CD4-positive, alpha-beta T cell treated with Interleukin-6 at 100 ng/mL for 8 hours (primary cell): ENCODE measurements at regions not wholly inside any gene's neighbourhood (a gene's known extent, or its start where the extent isn't known, plus 50 kb on each side); places are given as distances from the start of the nearest gene placed in this dataset.

Source experiments
- DNase-seq: peaks from one replicate; pipeline ENCODE4 v3.0.0-alpha.2; 2020; ENCODE audit warnings: mixed read lengths, low spot score

DNA sequence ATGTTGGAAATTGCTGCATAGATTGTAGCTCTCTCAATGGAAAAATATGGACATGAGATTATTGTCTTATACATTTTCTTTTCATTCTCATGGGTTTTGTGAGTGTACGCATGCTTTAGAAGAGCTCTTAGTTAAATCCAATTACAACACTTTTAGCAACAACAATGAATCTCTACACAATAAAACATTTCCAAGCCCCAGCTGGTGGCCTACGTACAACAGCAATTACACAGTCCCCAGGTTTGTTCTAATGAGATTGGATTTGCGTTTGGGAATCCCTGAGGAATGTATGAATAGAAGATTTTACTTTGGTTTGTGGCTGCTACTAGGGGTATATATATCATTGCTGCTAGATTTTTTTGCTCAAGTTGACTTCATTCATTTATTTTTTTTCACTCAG lies 98.6 kb downstream of the FHDC1 start:
- DNase-seq: no peak

DNA sequence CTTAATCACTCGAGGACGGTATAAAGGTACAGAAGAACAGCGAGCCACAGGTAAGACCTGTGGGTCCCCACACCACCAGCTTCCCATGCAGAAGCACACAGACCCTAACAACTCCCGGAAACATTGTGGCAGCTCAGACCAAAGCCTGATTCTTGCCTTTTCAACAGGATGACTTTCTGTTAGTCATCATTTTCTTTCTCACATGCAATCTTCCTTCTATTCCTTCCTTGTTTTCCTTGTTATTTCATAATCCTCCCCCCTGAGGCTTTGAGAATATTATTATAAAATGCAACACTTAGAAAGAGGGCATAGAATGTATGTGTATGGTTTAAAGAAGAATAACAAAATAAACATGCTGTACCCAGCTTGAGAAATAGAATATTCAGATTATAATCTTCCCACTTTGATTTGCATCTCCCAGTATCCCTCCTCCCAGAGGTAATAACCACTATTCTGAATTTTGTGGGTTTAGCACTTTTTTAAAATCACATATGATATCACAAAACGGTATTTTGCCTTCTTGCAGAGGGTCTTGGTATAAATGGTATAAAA lies 100.9 kb downstream of the FHDC1 start:
- no peak for DNase-seq

DNA sequence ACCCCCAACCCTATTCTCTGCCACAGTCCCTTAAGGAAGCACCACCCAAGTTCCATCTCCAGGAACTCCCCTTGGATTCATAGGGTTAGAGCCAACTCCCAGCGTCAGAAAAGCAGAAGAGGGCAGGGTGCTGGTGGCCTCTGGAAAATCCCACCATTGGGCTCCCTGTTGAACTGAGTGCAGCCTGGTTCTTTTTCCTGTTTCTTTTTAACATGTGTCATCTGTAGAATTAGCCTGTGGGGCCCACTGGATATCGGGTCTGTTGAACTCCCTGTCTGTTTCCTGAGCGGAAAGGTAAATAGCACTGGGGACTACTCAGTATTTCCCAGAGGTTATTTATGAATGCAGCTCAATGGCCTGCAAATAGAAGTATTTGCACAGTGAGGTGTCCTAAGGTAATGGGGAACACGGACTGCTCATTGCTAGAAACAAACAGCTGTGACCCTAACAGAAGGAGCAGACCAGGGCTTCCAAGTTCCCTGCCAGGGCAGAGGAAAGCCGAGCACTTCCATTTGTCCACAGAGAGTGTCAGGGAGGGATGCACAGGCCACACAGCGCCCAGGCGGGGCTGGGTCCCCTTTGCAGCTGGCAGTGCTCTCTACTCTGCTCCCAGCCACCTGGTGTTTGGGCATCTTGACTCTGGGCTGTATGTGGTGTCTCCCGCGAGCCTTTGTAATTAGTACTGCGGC lies 102.6 kb downstream of the FHDC1 start:
- DNase-seq: no peak

DNA sequence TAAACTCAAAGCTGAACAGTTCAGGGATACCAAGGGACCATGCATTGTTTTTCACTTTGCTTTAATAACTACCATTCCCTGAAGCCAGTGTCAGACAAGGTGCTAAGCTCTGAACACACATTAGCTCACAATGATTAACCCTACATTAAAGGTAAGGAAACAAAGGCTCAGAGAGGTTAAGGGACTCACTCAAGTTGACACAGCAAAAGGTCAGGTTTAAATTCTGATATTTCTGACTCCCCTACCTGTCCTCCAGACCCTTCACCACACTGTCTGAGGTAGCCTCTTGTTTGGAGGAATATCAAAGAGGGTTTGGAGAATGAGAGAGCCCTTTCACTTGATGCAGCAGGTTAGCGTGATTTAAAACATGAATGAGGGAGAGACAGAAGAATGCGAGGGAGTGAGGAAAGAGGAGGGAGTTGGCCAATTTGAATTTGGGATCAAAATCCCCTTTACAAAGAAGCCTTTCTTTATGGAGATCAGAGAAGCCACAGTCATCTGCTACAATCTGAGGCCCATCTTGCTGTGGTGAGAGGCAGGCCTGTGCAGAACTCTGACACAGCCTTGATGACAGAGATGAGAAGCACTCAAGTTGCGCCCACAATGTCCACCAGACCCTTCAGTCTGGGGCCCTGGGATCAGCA lies 103.5 kb downstream of the FHDC1 start:
- no peak for DNase-seq

DNA sequence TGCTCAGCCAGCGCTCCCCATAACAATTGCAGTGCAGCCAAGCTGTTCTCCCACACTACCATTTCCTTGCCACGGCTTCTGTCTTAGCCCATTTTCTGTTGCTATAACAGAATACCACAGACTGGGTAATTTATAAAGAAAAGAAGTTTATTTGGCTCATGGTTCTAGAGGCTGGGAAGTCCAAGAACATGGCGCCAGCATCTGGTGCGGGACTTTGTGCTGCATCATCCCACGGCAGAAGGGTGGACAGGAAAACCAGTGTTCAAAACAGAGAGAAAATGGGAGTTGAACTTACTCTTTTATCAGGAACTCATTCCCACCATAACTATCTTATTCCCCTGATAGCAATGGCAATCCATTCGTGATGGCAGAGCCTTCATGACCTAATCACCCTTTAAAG lies 104.6 kb downstream of the FHDC1 start:
- DNase-seq: no peak

DNA sequence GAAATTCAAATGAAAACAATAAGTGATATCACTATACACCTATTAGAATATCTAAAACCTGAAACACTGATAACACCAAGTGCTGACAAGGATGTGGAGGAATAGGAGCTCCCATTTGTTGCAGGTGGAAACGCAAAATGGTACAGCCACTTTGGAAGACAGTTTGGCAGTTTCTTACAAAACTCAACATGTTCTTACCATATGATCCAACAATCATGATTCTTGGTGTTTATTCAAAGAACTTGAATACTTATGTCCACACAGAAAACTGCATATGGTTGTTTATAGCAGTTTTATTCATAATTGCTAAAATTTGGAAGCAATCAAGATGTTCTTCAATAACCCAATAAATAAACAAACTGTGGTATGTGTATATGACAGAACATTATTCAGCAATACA lies 107.9 kb downstream of the FHDC1 start:
- DNase-seq: no peak

DNA sequence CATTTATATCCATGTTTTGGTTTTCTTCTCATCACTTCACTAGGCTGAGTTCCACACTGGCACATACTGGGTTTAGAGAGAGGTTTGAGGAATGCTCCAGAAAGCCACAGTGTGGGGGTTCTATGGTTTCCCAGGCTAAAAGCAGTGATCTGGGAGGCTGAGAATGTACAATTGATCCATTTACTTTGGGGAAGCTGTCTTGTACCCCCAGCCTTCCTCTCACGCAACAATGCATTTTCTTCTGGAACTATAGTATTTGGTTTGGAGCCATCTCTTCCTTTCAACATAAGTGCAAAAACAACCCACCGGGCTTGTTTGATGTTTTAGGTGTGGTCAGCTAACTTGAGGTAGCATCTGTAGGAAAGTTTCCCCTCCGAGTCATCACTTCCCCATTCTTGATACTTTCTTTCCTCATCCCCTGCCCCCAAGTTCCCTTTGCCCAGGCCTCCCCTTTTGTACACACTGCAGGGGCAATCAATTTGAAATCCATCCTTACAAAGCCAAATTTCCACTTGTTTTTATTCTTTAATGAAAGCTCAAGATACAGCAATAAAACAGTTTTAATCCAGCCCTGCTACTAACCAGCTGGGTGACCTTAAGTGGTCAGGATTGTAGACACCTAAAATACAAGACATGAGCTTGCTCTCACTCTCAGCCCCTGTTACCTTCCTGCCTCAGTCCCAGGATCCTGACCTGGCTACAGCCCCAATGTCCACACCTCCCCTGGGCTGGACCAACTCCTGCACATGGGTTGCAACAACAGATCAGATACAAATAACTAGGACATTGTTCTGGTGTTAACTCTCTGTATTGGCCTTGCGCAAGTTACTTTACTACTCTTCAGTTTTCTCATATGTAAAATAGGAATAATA lies 109.2 kb downstream of the FHDC1 start:
- DNase-seq: no peak

DNA sequence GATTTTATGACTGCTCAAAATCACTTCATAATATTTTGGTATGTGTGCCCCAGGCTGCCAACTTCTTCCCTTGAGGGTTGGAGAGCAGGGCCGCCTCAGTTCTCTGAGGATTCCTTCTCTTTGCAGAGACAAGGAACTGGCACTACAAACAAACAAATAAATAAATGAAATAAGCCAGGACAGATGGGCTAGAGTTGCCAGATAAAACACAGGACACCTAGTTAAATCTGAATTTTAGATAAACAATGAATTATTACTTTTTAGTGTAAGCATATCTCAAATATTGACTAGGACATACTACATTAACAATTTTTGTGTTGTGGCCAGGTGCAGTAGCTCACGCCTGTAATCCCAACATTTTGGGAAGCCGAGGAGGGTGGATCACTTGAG lies 122.5 kb downstream of the FHDC1 start:
- DNase-seq: no peak

DNA sequence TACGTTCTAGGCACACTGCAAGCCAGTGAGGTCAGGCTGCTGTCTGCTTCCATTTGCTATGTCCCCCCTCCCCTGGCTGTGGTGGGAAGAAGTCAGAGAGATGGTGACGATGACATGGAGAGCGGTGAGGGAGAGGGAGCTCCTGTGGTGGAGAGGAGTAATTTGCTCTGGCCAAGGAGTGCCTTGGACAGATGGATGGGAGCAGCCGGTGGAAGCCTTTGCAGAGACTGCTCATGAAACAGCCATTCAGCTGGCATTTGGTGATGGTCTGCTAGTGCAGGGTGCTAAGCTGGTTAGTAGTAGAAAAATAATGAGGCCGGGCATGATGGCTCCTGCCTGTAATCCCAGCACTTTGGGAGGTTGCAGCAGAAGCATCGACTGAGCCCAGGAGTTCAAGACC lies 124.1 kb downstream of the FHDC1 start:
- no peak for DNase-seq

DNA sequence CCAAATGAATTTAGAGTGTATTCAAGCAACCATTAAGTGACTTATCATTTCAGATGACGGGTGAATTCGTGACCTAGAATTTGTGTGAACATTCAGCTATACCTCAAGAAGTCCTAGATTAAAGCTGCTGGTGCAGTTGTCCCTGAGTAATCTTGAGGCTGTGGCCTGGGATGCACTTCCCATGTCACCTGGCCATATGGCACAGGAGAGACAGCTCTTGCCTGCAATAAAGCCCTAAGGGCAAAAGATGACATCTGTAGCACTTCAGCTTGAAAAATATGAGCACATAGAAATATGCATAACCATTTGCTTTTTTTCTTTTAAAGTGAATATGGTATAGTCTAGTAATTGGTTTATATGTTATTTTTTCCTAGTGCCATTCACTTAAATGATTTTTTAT lies 125.8 kb downstream of the FHDC1 start:
- no peak for DNase-seq

DNA sequence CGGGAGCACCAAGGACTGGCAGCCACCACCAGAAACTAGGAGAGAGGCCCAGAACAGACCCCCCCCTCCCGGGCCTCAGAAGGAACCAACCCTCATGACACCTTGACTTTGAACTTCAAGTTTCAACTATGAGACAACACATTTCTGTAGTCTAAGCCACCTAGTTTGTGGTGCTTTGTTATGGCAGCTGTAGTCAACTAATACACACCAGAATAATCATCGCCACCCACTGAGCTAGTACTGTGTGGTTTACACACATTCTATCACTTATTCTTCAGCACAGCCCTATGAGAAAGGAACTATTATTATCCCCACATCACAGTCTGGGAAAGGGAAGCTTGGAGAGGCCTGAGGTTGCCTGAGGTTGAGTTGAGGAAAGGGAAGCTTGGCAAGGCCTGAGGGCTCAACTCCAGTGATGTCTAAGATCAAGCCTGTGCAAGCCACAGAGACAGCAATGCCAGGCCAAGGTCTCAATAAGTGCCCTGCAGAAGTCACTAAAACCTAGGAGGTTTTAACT lies 126.6 kb downstream of the FHDC1 start:
- DNase-seq: no peak

DNA sequence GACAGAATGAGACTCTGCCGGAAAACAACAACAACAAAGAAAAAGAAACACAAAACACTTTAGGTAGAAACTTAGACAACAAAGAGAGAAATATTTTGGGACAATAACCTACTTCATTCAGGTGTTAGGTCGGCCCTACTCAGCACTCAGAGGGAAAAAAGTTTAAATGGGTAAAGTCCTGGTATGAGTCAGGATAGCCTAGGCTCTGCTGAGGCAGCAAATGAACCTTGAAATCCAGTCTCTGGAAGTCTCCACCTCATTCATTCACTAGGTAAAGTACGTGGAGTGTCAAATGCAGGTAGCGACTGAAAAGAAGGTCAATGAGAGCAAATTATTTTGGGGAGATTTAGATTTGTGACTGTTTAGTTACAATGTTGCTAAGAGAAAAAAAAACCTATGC lies 127.4 kb downstream of the FHDC1 start:
- no peak for DNase-seq

DNA sequence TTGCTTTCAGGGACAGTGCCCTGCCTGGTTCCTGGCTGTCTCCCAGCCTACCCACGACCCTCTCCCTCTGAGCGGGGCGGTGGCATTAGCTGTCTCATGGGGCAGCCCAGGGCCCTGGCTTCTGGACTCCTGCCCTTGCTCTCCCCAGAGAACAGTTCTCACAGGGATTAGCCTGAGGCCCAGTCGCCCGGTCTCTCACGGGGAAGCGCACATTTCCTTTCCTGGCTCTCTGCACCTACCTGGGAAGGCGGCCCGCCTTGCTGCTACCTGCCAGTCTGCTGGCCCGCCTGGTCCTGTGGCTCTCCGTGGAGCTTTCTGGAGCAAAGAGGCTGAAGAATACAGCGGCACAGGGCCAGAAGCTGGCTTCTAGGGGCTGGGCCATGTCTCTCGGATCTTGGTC lies 128.4 kb downstream of the FHDC1 start:
- DNase-seq: no peak

DNA sequence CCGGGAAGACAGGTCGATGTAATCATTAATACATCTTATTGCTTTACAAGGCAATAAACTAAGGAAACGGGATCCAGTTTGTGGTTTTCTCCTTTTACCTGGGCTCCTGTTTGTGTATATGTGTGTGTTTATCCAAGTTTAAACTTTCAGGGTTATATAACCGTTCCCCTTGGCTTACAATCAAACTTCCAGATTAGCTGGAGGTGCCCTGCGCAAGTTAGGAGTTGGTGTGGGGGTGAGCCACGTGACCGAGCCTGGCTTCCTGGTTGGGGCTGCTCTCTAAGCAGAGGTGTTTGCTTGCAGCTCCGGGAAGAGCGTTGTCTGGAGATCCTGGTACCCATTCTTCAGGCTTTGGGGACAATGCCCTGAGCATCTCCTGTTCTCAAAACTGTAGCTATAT lies 129.2 kb downstream of the FHDC1 start:
- DNase-seq: no peak

DNA sequence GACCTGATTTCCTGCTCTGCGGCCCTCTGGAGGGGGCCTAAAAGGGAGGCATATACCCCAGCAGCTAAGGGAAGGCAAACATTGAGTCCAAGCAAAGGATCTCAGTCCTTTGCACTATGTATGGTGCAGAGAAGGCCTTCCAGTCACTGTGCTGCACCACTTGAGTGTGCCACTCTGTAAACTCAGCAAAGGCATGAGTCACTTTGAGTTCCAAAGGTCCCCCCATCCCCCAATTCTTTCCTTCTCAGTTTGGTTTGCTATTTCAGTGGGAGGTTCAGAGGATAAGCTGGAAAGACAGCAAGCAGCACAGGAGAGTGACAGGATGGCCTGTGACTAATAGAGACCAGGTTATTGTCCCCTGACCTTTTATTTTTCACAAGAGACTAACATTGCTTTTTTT lies 131.3 kb downstream of the FHDC1 start:
- DNase-seq: no peak

DNA sequence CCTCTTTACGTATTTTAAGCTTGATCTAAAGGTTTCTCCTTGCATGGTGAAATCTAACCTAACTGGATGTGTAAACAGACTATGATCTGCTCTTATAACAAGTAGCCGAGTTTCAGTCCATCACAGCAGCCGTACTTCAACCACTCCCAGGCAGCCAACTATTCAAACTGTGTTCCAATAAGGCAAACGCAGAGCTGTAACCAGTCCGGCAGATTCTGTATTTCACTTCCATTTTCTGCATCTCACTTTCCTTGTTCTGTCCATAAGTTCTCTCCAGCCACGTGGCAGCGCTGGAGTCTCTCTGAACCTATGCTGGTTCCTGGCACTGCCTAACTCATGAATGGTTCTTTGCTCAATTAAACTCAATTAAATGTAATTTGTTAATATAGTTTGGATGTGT lies 132.6 kb downstream of the FHDC1 start:
- no peak for DNase-seq

DNA sequence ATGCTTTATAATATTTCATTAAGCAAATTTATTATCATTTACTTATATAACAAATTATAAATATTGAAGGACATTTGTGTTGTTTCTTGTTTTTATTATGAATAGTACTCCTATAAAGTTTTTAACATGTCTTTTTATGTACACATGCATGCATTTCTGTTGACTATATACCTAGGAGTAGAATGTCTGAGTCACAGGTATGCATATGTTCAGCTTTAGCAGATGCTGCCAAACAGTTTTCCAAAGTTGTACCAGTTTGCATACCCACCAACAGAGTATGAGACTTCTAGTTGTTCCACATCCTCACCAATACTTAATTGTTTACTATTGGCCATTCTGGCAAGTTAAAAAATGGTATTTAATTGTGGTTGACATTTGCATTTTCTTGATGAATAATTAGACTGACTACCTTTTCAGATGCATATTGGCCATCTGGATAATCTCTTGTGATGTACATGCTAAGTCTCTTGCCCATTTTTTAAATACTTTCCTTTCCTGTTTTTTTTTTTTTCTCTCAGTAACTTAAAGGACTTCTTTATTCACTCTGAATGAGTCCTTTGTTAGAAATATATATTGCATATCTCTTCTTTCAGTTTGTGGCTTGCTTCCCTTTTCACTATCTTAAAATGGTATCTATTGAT lies 132.2 kb upstream of the TRIM2 start:
- DNase-seq: no peak

DNA sequence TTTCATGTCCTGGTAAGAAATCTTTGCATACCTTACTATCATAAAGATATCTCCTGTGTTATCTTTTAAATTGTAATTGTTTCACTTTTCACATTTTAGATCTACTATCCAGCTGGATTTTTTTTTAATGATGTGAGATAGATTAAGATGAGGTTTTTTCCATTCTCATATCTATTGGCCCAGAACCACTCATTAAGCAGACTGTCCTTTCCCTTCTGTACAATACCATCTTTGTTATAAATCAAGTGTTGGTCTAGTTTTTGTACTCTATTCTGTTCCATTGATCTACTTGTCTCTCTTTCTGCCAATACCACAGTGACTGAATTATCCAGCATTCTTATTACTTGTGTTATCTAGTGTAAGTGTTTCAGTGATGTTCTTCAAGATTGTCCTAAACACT lies 131.6 kb upstream of the TRIM2 start:
- no peak for DNase-seq

DNA sequence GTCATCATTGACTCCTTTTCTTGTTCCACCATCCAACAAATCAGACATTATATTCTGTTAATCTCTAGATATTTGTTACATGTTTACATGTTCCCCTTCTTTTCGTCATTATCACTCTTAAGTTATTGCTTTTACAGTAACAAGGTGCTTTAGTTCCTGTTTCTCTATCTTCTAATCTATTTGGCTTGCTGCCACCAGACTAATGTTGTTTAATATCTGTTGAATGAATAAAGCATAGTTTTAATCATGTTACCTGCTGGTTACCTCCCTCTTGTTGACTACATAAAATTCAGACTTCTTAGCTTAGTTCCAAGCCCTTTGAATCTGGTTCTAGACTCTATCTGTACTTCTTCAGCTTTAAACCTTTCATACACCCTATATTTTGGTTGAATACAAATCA lies 129.8 kb upstream of the TRIM2 start:
- DNase-seq: no peak

DNA sequence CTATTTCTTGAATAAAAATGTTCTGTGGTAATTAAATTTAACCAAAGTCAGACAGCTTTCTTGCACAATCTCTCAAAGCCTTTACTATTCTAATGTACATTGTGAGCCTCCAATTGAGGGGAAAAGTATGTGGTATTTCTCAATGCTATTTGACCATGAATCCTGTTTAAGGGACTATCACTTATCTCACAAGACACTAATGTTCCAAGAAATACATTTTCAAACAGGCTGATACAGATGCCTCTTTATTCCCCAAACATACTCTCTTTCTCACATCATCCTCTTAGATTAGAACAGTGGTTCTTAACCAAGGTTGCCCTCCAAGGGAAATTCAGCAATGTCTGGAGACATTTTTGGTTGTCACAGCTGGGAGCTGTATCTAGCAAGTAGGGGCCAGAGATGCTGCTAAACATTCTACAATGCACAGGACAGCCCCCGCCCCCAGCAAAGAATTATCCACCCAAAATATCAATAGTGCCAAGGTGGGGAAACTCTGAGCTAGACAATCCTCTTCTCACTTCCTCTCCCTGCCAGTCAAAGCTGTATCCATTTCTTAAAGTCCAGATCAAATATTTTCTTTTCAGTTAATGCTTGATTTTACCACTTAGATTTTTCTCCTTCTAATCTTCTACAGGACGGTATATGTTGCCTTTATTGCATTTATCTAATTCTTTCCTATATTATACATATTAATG lies 129.2 kb upstream of the TRIM2 start:
- no peak for DNase-seq

DNA sequence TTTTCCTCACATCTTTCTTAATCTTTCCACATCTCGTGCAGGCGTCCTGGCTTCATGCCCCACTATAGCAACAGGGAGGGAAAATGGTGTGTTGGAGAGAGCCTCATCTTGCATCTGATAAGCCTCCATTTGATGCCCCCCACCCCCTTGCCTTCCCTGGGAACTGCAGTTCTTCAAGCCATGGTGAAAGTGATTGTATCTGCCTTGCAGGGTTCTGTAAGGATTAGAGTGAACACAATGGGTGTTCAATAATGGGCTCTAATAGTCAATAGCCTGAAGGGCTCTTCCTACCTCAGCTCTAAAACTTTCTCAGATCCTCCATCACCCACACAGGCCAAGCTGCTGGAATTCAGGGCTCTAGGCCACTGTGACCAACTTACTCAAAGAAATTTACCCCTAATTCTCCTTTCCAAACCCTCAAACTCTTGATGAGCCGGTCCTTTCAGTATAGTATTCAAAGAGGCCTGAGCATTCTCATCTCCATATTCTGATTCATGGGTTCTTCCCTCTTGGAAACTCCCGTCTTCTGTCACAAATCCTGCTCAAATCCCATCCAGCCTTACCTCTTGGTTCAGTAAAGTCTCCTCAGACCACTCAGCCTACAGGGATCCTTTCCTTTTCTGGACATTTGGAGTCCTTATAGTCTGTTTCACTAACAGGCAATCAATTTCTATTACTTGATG lies 128.3 kb upstream of the TRIM2 start:
- no peak for DNase-seq
